H1 (cell line): ENCODE measurements at regions not wholly inside any gene's neighbourhood (a gene's known extent, or its start where the extent isn't known, plus 50 kb on each side); places are given as distances from the start of the nearest gene placed in this dataset.
"Not testable (repeated sequence)": the region's sequence is repeated elsewhere in the genome, so short reads cannot be mapped to it uniquely, and the experiment has no call there.

ENCODE experiments used
- CTCF ChIA-PET: fragments of 300-600 bp; sonication (Branson Sonifier 250); formaldehyde crosslinking; loops from one replicate; lab custom pipeline; 2021; ENCODE audit not compliant: partially characterized antibody; lab: Charles Lee
- POLR2A ChIA-PET: fragments of 300-600 bp; sonication (Branson Sonifier 250); formaldehyde crosslinking; loops from one replicate; lab custom pipeline; 2021; ENCODE audit warnings: inconsistent platforms; ENCODE audit not compliant: partially characterized antibody; lab: Charles Lee
- DNase-seq, 2 experiments: peaks; one replicate each; pipeline versions ENCODE4 v3.0.0 to v3.0.0-alpha.2; 2010 to 2022; ENCODE audit warnings: low spot score in 2 of 2, low read depth in 1 of 2, mixed read lengths in 1 of 2
- FAIRE-seq: peaks from 2 replicates; lab custom pipeline; 2011; peaks lifted over from hg19 to GRCh38; lab: Jason Lieb, UNC
- H2AFZ ChIP-seq: 2 replicates; pipeline ENCODE4 v1.8.1; 2012; ENCODE audit warnings: low read length, inconsistent platforms
- H2AK5ac ChIP-seq: 2 replicates; pipeline ENCODE4 v1.6.1; 2013; ENCODE audit warnings: low read depth, low read length
- H2BK120ac ChIP-seq: replicated peaks from 2 replicates; pipeline ENCODE3; 2013; ENCODE audit warnings: low read depth, low read length, inconsistent platforms
- H2BK12ac ChIP-seq: 2 replicates; pipeline ENCODE4 v1.6.1; 2013; ENCODE audit warnings: low read depth, low read length
- H2BK15ac ChIP-seq: 2 replicates; pipeline ENCODE4 v1.6.1; 2013; ENCODE audit warnings: low read length
- H2BK20ac ChIP-seq: 2 replicates; pipeline ENCODE4 v1.6.1; 2013; ENCODE audit warnings: low read length
- H2BK5ac ChIP-seq: 2 replicates; pipeline ENCODE4 v1.6.1; 2013; ENCODE audit warnings: low read depth, low read length
- H3K14ac ChIP-seq: 2 replicates; pipeline ENCODE4 v1.6.1; 2013; ENCODE audit warnings: inconsistent platforms; ENCODE audit not compliant: insufficient read length
- H3K18ac ChIP-seq: 2 replicates; pipeline ENCODE4 v1.6.1; 2013; ENCODE audit warnings: low read length; ENCODE audit errors: extremely low read depth
- H3K23ac ChIP-seq: 2 replicates; pipeline ENCODE4 v1.6.1; 2013; ENCODE audit warnings: inconsistent platforms; ENCODE audit not compliant: insufficient read length
- H3K23me2 ChIP-seq: 2 replicates; pipeline ENCODE4 v1.6.1; 2013; ENCODE audit warnings: low read depth, low read length
- H3K27ac ChIP-seq: 2 replicates; pipeline ENCODE4 v1.6.1; 2011; ENCODE audit warnings: low read depth, low read length, inconsistent platforms
- H3K27me3 ChIP-seq, 4 experiments: replicated peaks in 1 of 4; 1 replicate in 1 of 4; 2 replicates in 3 of 4; pipeline versions ENCODE4 v1.6.1 to v1.8.1; 2011 to 2013; ENCODE audit warnings: low read length in 3 of 4, mild to moderate bottlenecking in 3 of 4, inconsistent platforms in 2 of 4, mixed read lengths in 2 of 4, moderate library complexity in 1 of 4; ENCODE audit not compliant: control insufficient read depth in 3 of 4, insufficient read depth in 3 of 4; ENCODE audit errors: extremely low read depth in 1 of 4
- H3K36me3 ChIP-seq, 4 experiments: 2 replicates each; pipeline versions ENCODE4 v1.6.1 to v1.8.1; 2011 to 2013; ENCODE audit warnings: mild to moderate bottlenecking in 4 of 4, low read length in 3 of 4, moderate library complexity in 2 of 4, control low read depth in 1 of 4, inconsistent platforms in 1 of 4; ENCODE audit not compliant: insufficient read depth in 4 of 4, control insufficient read depth in 2 of 4
- H3K4ac ChIP-seq: replicated peaks from 2 replicates; pipeline ENCODE3; 2013; ENCODE audit warnings: low read length, low read depth, mixed read lengths, inconsistent platforms; ENCODE audit not compliant: insufficient read length
- H3K4me1 ChIP-seq, 4 experiments: replicated peaks in 1 of 4; 1 replicate in 1 of 4; 2 replicates in 3 of 4; pipeline versions ENCODE4 v1.6.1 to v1.8.1; 2011 to 2013; ENCODE audit warnings: low read length in 3 of 4, inconsistent platforms in 2 of 4, mixed read lengths in 1 of 4; ENCODE audit not compliant: insufficient read depth in 4 of 4, control insufficient read depth in 3 of 4
- H3K4me2 ChIP-seq, 2 experiments: 2 replicates each; pipeline versions ENCODE4 v1.6.1 to v1.8.1; 2011 to 2013; ENCODE audit warnings: low read depth in 2 of 2, low read length in 2 of 2, control low read depth in 1 of 2, inconsistent platforms in 1 of 2, mild to moderate bottlenecking in 1 of 2; ENCODE audit not compliant: insufficient read depth in 1 of 2
- H3K4me3 ChIP-seq, 4 experiments: fragments of 200-600, 300-600 bp in 1 of 4; sonication (generic), shearing (Covaris generic), sonication (Bioruptor Twin) in 1 of 4; 2 replicates each; pipeline versions ENCODE4 v1.5.1 to v1.8.1; 2011 to 2016; ENCODE audit warnings: low read length in 4 of 4, low read depth in 3 of 4, control low read depth in 2 of 4, inconsistent platforms in 2 of 4, mild to moderate bottlenecking in 2 of 4, mixed read lengths in 1 of 4, moderate library complexity in 1 of 4; ENCODE audit not compliant: insufficient read depth in 2 of 4; ENCODE audit errors: extremely low read depth in 1 of 4
- H3K56ac ChIP-seq: replicated peaks from 2 replicates; pipeline ENCODE3; 2013; ENCODE audit warnings: low read depth, mild to moderate bottlenecking, mixed read lengths, low read length, inconsistent platforms; ENCODE audit not compliant: insufficient read length
- H3K79me1 ChIP-seq: 2 replicates; pipeline ENCODE4 v1.6.1; 2013; ENCODE audit warnings: low read depth, low read length, control low read depth
- H3K79me2 ChIP-seq, 2 experiments: 2 replicates each; pipeline versions ENCODE4 v1.6.1 to v1.8.1; 2012 to 2013; ENCODE audit warnings: low read length in 2 of 2, mild to moderate bottlenecking in 2 of 2, inconsistent platforms in 1 of 2; ENCODE audit not compliant: insufficient read depth in 2 of 2, control insufficient read depth in 1 of 2
- H3K9ac ChIP-seq, 4 experiments: replicated peaks in 1 of 4; 1 replicate in 1 of 4; 2 replicates in 3 of 4; pipeline versions ENCODE4 v1.6.1 to v1.8.1; 2011 to 2013; ENCODE audit warnings: low read depth in 3 of 4, low read length in 3 of 4, control low read depth in 2 of 4, mild to moderate bottlenecking in 2 of 4, moderate library complexity in 2 of 4, inconsistent platforms in 1 of 4; ENCODE audit errors: extremely low read depth in 1 of 4
- H3K9me3 ChIP-seq, 2 experiments: 2 replicates each; pipeline versions ENCODE4 v1.6.1 to v1.8.1; 2012 to 2013; ENCODE audit warnings: mild to moderate bottlenecking in 2 of 2, moderate library complexity in 2 of 2, control low read depth in 1 of 2, inconsistent platforms in 1 of 2, low read depth in 1 of 2, low read length in 1 of 2, mixed read lengths in 1 of 2; ENCODE audit not compliant: insufficient read depth in 2 of 2
- H4K20me1 ChIP-seq, 2 experiments: replicated peaks in 1 of 2; 2 replicates each; pipeline versions ENCODE3 to v1.8.1; 2011 to 2013; ENCODE audit warnings: inconsistent platforms in 2 of 2, low read length in 2 of 2, mild to moderate bottlenecking in 1 of 2; ENCODE audit not compliant: insufficient read depth in 2 of 2, control insufficient read depth in 1 of 2
- H4K5ac ChIP-seq: 2 replicates; pipeline ENCODE4 v1.6.1; 2013; ENCODE audit warnings: low read length, low read depth, mixed read lengths, inconsistent platforms; ENCODE audit not compliant: insufficient read length
- H4K8ac ChIP-seq: 2 replicates; pipeline ENCODE4 v1.8.0; 2013; ENCODE audit warnings: mild to moderate bottlenecking, moderate library complexity, low read length, inconsistent platforms; ENCODE audit not compliant: insufficient read depth; ENCODE audit errors: extremely low read depth
- H4K91ac ChIP-seq: replicated peaks from 2 replicates; pipeline ENCODE3; 2013; ENCODE audit warnings: low read length, mixed read lengths, inconsistent platforms; ENCODE audit not compliant: insufficient read length
- CHD2 ChIP-seq: IDR thresholded peaks from 2 replicates; pipeline ENCODE4 v1.6.1; 2012; ENCODE audit warnings: low read length, improper control_type of control experiment
- RBBP5 ChIP-seq: IDR thresholded peaks from 2 replicates; pipeline ENCODE4 v1.7.1; 2012; ENCODE audit warnings: low read depth, mild to moderate bottlenecking, inconsistent platforms, low read length, moderate library complexity, borderline replicate concordance
- WGBS, 2 experiments: shearing (Covaris generic) in 1 of 2; methylation state at CpG; one replicate each; pipeline versions ENCODE4 v1.1.6 to v1.1.7; 2013 to 2015; ENCODE audit warnings: low lambda C conversion rate in 2 of 2, mixed read lengths in 2 of 2, inconsistent platforms in 1 of 2, low coverage in 1 of 2, missing lambda C conversion rate in 1 of 2; ENCODE audit not compliant: insufficient replicate concordance in 2 of 2, insufficient coverage in 1 of 2, insufficient read length in 1 of 2; ENCODE audit errors: extremely low coverage in 1 of 2, missing lambda C conversion rate in 1 of 2; 5-methylcytosine and 5-hydroxymethylcytosine counted together

DNA sequence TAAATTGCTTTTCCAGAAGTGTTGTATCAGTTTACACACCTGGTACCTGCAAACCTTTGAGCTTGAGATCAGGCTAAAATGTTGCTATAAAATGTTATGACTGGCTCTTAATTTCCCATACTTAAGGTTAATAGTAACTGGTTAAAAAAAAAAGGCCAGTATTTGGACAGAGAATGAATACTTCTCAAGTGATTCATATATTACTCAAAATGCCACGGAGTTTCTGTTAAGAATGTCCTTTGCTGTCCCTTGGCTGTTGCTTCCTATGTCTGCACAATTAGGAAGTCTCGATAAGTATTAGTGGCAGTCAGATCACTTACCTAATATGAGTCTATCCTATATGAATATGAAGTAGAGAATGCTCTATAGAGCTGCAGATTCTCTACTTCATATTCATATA, 232.2 kb upstream of the IGFBP7 start:
- Histone ChIP-seq H3K56ac (no peak overlapping the region), H3K4me1 (peaks cover 0 to 11% (median 0%) of the 10 kb centered on the region in 4 experiments; a peak in 2 of 7 replicates), H2BK5ac (no peak overlapping the region), H3K4me3 (no peak overlapping the region), H3K9ac (no peak overlapping the region), H3K79me2 (no peaks in the 10 kb centered on the region), H2BK20ac (no peak overlapping the region), H3K27ac (no peak overlapping the region), H4K91ac (no peak overlapping the region), H2BK120ac (no peak overlapping the region), H2AK5ac (no peak overlapping the region), H3K9me3 (no peaks in the 10 kb centered on the region), H3K23me2 (peaks cover 1% of the 10 kb centered on the region; the same call in 1 of the 2 replicates), H3K36me3 (no peaks in the 10 kb centered on the region; a peak in 1 of 8 replicates), H4K5ac (no peak overlapping the region), H4K8ac (no peak overlapping the region), H3K79me1 (no peaks in the 10 kb centered on the region), H2BK15ac (no peak overlapping the region), H2BK12ac (no peak overlapping the region), H3K27me3 (no peaks in the 10 kb centered on the region), H2AFZ (no peak overlapping the region), H3K4me2 (no peak overlapping the region), H4K20me1 (no peaks in the 10 kb centered on the region), H3K4ac (no peak overlapping the region), H3K14ac (no peak overlapping the region), H3K23ac (no peak overlapping the region), H3K18ac (no peak overlapping the region)
- no peak for TF ChIP-seq CHD2
- TF ChIP-seq RBBP5 = no peak
- CTCF ChIA-PET = no interaction called here
- WGBS, 2 experiments = 97% methylated on average over 2 of the region's 2 CpGs; no CpG with 5 or more reads in 1 of the 2 experiments
- DNase-seq (no peak), FAIRE-seq (no peak)
- POLR2A ChIA-PET = no interaction called here

DNA sequence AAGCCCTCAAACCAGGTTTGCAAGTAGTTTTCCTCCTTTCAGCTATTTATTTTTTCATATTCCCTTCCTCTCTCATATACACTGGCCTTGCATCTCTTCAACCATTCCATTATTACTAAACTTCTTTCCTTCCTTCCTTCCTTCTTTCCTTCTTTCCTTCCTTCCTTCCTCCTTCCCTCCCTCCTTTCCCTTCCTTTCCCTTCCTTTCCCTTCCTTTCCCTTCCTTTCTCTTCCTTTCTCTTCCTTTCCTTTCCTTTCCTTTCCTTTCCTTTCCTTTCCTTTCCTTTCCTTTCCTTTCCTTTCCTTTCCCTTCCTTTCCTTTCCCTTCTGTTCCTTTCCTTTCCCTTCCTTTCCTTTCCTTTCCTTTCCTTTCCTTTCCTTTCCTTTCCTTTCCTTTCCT, 228.7 kb upstream of the IGFBP7 start:
- CTCF ChIA-PET, POLR2A ChIA-PET: not testable (repeated sequence)

More for the DNA sequence above, 228.7 kb upstream of the IGFBP7 start:
- not testable (repeated sequence) for H2BK20ac ChIP-seq, H3K4me1 ChIP-seq, H2BK15ac ChIP-seq, H3K4ac ChIP-seq, H2AK5ac ChIP-seq, H3K14ac ChIP-seq, H3K9me3 ChIP-seq, H2BK120ac ChIP-seq, H4K91ac ChIP-seq, H3K79me2 ChIP-seq, H3K79me1 ChIP-seq, H3K23me2 ChIP-seq, H2BK12ac ChIP-seq, H2BK5ac ChIP-seq, H3K36me3 ChIP-seq, H3K18ac ChIP-seq, H3K9ac ChIP-seq, H3K4me3 ChIP-seq, H3K27me3 ChIP-seq, FAIRE-seq, DNase-seq, H3K56ac ChIP-seq, H2AFZ ChIP-seq, H4K8ac ChIP-seq, H4K20me1 ChIP-seq, H3K23ac ChIP-seq, H4K5ac ChIP-seq, H3K4me2 ChIP-seq, H3K27ac ChIP-seq
